ENCODE measurements at regions not wholly inside any gene's neighbourhood (a gene's known extent, or its start where the extent isn't known, plus 50 kb on each side); places are given as distances from the start of the nearest gene placed in this dataset.

DNA sequence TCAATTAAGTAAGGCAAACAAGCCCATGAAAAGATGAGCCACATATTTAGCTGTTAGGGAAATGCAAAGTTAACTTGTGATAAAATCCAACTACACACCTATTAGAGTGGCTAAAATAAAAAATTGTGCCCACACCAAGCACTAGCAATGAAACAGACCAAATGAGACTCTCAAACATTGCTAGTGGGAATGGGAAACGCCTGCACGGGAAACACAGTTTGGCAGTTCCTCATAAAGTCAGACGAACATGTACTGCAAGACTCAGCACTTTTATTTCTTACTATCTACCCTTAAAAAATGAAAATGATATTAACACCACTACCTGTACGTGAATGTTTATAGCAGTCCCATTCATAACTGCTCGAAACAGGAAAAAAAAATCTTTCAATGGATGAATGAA, 392.1 kb upstream of the NOX3 start:
- H4K20me1 ChIP-seq (ENCODE audit: control insufficient read depth, extremely low read depth, insufficient read depth, low read length), result no peaks in the 10 kb centered on the region
- H3K79me2 ChIP-seq (ENCODE audit: control insufficient read depth, insufficient read depth, low read length), result no peaks in the 10 kb centered on the region
- H3K4me1 ChIP-seq (ENCODE audit: control insufficient read depth, extremely low read depth, insufficient read depth, low read length), result peaks cover 5% of the 10 kb centered on the region
- H3K27me3 ChIP-seq (ENCODE audit: control insufficient read depth, extremely low read depth, insufficient read depth, low read length), result no peaks in the 10 kb centered on the region
- H3K4me3 ChIP-seq (ENCODE audit: control insufficient read depth in 2 of 3, extremely low read depth in 1 of 3, insufficient read depth in 2 of 3, low read depth in 1 of 3, low read length in 3 of 3), result no peak overlapping the region
- H3K36me3 ChIP-seq (ENCODE audit: control insufficient read depth in 2 of 2, extremely low read depth in 1 of 2, insufficient read depth in 2 of 2, low read length in 2 of 2), result no peaks in the 10 kb centered on the region
- TF ChIP-seq EZH2 (IDR thresholded peaks at IDR 0.05; ENCODE audit: low read length), result no peak
- TF ChIP-seq, protein P1, sequence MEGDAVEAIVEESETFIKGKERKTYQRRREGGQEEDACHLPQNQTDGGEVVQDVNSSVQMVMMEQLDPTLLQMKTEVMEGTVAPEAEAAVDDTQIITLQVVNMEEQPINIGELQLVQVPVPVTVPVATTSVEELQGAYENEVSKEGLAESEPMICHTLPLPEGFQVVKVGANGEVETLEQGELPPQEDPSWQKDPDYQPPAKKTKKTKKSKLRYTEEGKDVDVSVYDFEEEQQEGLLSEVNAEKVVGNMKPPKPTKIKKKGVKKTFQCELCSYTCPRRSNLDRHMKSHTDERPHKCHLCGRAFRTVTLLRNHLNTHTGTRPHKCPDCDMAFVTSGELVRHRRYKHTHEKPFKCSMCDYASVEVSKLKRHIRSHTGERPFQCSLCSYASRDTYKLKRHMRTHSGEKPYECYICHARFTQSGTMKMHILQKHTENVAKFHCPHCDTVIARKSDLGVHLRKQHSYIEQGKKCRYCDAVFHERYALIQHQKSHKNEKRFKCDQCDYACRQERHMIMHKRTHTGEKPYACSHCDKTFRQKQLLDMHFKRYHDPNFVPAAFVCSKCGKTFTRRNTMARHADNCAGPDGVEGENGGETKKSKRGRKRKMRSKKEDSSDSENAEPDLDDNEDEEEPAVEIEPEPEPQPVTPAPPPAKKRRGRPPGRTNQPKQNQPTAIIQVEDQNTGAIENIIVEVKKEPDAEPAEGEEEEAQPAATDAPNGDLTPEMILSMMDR (optimal IDR thresholded peaks at IDR 0.05 in 1 of 3, IDR thresholded peaks at IDR 0.05 in 1 of 3, conservative IDR thresholded peaks at IDR 0.05 in 1 of 3; ENCODE audit: extremely low read depth in 1 of 3, insufficient read depth in 2 of 3, low read length in 3 of 3), result no peak
- H3K9me3 ChIP-seq (ENCODE audit: control insufficient read depth, low read depth, low read length), result no peaks in the 10 kb centered on the region
- no peak overlapping the region for H3K4me2 ChIP-seq (ENCODE audit: control insufficient read depth, extremely low read depth, insufficient read depth, low read depth, low read length)
- FAIRE-seq, result no peak
- H3K27ac ChIP-seq (ENCODE audit: control insufficient read depth, insufficient read depth, low read length), result no peak overlapping the region
- H3K9me1 ChIP-seq (ENCODE audit: control insufficient read depth, extremely low read depth, insufficient read depth, low read length), result no peaks in the 10 kb centered on the region
- no peak overlapping the region for H3K9ac ChIP-seq (ENCODE audit: control insufficient read depth, extremely low read depth, insufficient read depth, low read length)
- no peak for DNase-seq (ENCODE audit: low read depth, low spot score)
- no peak overlapping the region for H2AFZ ChIP-seq (ENCODE audit: control insufficient read depth, low read length)
- dilution Hi-C loops (cut with MboI; ENCODE audit: extremely low pct_ligation_motif_present, low sequenced_read_pairs), result no loop called here

DNA sequence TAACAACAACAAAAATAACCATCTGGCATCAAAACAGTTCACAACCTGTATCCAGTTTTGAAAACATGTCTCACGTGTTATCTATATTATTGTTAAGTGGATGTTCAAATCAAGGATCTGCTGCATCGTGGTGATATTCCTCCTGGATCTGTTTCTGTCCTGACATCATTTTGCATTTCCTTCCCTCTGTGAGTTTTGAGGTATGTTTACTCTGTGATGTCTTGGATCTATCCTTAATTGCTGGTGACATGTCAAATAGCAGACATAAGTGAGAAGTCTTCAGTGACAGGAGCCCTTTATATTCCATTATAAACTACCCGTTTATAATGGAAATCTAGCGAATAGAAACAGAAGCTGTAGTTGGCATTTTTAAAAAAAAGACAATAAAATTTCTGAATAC, 381.8 kb upstream of the NOX3 start:
- H3K4me1 ChIP-seq (ENCODE audit: control insufficient read depth, extremely low read depth, insufficient read depth, low read length), result no peaks in the 10 kb centered on the region
- H3K4me2 ChIP-seq (ENCODE audit: control insufficient read depth, extremely low read depth, insufficient read depth, low read depth, low read length), result no peak overlapping the region
- no peaks in the 10 kb centered on the region for H3K79me2 ChIP-seq (ENCODE audit: control insufficient read depth, insufficient read depth, low read length)
- H3K27ac ChIP-seq (ENCODE audit: control insufficient read depth, insufficient read depth, low read length), result no peak overlapping the region
- H3K9me1 ChIP-seq (ENCODE audit: control insufficient read depth, extremely low read depth, insufficient read depth, low read length), result no peaks in the 10 kb centered on the region
- TF ChIP-seq EZH2 (IDR thresholded peaks at IDR 0.05; ENCODE audit: low read length), result no peak
- TF ChIP-seq, protein P1 (optimal IDR thresholded peaks at IDR 0.05 in 1 of 3, IDR thresholded peaks at IDR 0.05 in 1 of 3, conservative IDR thresholded peaks at IDR 0.05 in 1 of 3; ENCODE audit: extremely low read depth in 1 of 3, insufficient read depth in 2 of 3, low read length in 3 of 3), result no peak
- no peak overlapping the region for H3K9ac ChIP-seq (ENCODE audit: control insufficient read depth, extremely low read depth, insufficient read depth, low read length)
- dilution Hi-C loops (cut with MboI; ENCODE audit: extremely low pct_ligation_motif_present, low sequenced_read_pairs), result no loop called here
- DNase-seq (ENCODE audit: low read depth, low spot score), result no peak
- H3K27me3 ChIP-seq (ENCODE audit: control insufficient read depth, extremely low read depth, insufficient read depth, low read length), result no peaks in the 10 kb centered on the region
- H3K4me3 ChIP-seq (ENCODE audit: control insufficient read depth in 2 of 3, extremely low read depth in 1 of 3, insufficient read depth in 2 of 3, low read depth in 1 of 3, low read length in 3 of 3), result no peak overlapping the region
- H4K20me1 ChIP-seq (ENCODE audit: control insufficient read depth, extremely low read depth, insufficient read depth, low read length), result no peaks in the 10 kb centered on the region
- FAIRE-seq, result no peak
- no peaks in the 10 kb centered on the region for H3K36me3 ChIP-seq (ENCODE audit: control insufficient read depth in 2 of 2, extremely low read depth in 1 of 2, insufficient read depth in 2 of 2, low read length in 2 of 2)
- no peak overlapping the region for H2AFZ ChIP-seq (ENCODE audit: control insufficient read depth, low read length)
- H3K9me3 ChIP-seq (ENCODE audit: control insufficient read depth, low read depth, low read length), result no peaks in the 10 kb centered on the region

Data from keratinocyte (primary cell).